ENCODE measurements at regions not wholly inside any gene's neighbourhood (a gene's known extent, or its start where the extent isn't known, plus 50 kb on each side); places are given as distances from the start of the nearest gene placed in this dataset.

- Histone ChIP-seq H3K4me1 (no peaks in the 10 kb centered on the region), H3K36me3 (no peaks in the 10 kb centered on the region), H3K4me3 (no peak overlapping the region), H3K27ac (no peak overlapping the region), H3K27me3 (replicated peaks in 1 of 7) (peaks cover 0 to 63% (median 11%) of the 10 kb centered on the region in 7 donors), H3K9me3 (no peaks in the 10 kb centered on the region)
- TF ChIP-seq POLR2A (IDR thresholded peaks at IDR 0.05) = no peak
- TF ChIP-seq CTCF (IDR thresholded peaks at IDR 0.05 in 8 of 11, conservative IDR thresholded peaks at IDR 0.05 in 3 of 11) = no peak
- TF ChIP-seq POLR2AphosphoS5 (IDR thresholded peaks at IDR 0.05) = no peak
- intact Hi-C loops (cut with DNase I; ENCODE audit: low total_unique reads) = no loop called here
- 83 to 95% (median 89%) methylated on average over 7 to 9 of the region's 9 CpGs for WGBS, 5 donors
- DNase-seq = no peak
These were observed 282.4 kb downstream of the NSG2 start for GRCh38 chr5:174327896-174328295.

DNA sequence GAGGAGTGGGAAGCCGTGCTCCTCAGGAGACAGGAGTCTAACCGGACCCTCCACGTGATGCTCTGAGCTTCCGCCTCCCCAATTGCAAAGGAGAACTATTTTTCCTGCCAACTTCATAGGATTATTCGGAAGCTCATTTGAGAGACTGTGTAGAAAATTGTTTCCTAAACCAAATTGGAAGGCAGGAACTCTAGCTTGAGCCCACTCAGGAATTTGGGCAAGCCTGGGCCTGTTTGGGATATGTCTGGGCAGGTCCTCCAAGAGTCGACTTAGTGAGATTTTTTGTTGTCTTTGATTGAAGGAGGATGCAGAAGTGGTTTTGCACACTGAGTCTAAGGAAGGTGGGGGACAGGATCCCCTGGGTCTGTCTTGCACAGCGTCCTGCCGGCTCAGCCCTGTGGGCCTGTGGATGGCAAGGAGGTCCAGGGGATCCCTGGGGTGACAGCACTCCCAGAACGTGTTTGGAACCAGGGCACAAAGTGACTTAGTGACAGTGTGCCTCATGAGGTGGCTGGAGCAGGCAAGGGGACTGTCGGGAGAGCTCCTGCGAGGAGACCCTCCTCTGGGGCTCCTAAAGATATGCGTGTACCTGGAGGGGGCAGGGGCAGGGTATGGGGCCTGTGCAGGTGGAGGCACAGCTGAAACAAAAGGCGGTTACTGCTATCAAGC, 283.3 kb downstream of the NSG2 start:
- intact Hi-C loops (cut with DNase I; ENCODE audit: low total_unique reads) = no loop called here
- no peak overlapping the region for H3K4me3 ChIP-seq
- TF ChIP-seq POLR2AphosphoS5 (IDR thresholded peaks at IDR 0.05) (no peak), CTCF (IDR thresholded peaks at IDR 0.05 in 8 of 11, conservative IDR thresholded peaks at IDR 0.05 in 3 of 11) (no peak), POLR2A (IDR thresholded peaks at IDR 0.05) (no peak)
- no peak for DNase-seq
- H3K4me1 ChIP-seq = no peaks in the 10 kb centered on the region
- no peak overlapping the region for H3K27ac ChIP-seq
- peaks cover 0 to 54% (median 11%) of the 10 kb centered on the region in 7 donors for H3K27me3 ChIP-seq (replicated peaks in 1 of 7)
- WGBS, 5 donors = 65 to 73% (median 65%) methylated on average over 13 of the region's 13 CpGs
- H3K9me3 ChIP-seq = no peaks in the 10 kb centered on the region
- no peaks in the 10 kb centered on the region for H3K36me3 ChIP-seq

DNA sequence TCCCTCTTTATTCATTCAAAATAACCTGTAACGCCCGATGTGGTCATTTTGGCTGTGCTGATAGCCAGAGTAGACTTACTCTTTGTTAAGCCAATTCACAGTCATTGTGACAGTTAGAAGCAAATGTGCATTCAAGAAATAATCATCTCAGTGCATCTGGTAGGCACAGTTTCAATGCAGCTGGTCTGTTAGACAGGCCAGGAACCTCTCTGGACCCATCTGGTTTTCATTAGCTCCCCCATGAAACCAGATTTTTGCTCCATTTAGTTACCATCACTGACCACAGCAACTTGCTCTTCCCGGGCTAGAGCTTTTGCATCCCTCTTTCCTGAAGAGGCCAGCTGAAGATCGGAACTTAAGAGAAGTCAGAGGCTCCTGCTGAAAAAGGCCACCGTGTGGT, 284.2 kb downstream of the NSG2 start:
- DNase-seq = no peak
- no peaks in the 10 kb centered on the region for H3K9me3 ChIP-seq
- no peak overlapping the region for H3K4me3 ChIP-seq
- H3K27me3 ChIP-seq (replicated peaks in 1 of 7) = peaks cover 0 to 50% (median 7%) of the 10 kb centered on the region in 7 donors
- 67 to 73% (median 67%) methylated on average over 5 of the region's 5 CpGs for WGBS, 5 donors
- intact Hi-C loops (cut with DNase I; ENCODE audit: low total_unique reads) = no loop called here
- TF ChIP-seq POLR2A (IDR thresholded peaks at IDR 0.05) (no peak), CTCF (IDR thresholded peaks at IDR 0.05 in 8 of 11, conservative IDR thresholded peaks at IDR 0.05 in 3 of 11) (no peak), POLR2AphosphoS5 (IDR thresholded peaks at IDR 0.05) (no peak)
- no peaks in the 10 kb centered on the region for H3K36me3 ChIP-seq
- H3K4me1 ChIP-seq = no peaks in the 10 kb centered on the region
- no peak overlapping the region for H3K27ac ChIP-seq

DNA sequence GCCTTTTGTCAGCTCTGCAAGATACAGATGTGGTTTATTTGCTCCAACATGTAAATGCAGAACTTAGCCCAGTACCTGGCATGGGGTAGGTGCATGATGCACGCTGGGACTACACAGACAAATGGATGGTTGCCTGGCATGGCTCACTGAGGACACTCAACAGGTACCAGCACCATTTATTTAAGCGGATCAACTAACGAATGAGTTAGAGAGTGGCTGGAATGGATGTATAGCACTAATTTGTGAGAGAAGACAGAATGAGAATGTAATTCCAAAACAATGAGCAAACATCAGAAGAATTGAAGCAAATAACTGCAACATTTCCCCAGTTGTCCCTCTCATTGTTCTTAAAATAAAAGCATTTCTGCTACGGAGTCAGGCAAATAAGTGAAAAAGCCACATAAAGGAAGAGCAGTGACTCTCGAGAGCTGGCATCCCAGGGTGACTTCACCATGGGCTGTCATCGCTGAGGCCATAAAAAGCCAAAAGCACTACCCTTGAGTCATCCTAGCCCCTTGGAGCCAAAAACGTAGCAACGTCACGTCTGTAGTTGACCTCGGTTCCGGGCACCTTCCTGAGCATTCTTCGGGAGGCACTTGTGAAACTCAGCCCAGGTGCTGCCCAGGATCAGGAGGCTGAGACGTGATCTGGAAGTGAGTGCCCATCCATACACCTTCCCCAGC, 290.3 kb downstream of the NSG2 start:
- Histone ChIP-seq H3K27ac (no peak overlapping the region), H3K9me3 (no peaks in the 10 kb centered on the region), H3K4me3 (no peak overlapping the region), H3K27me3 (replicated peaks in 1 of 7) (peaks cover 0 to 66% (median 13%) of the 10 kb centered on the region in 7 donors), H3K4me1 (no peaks in the 10 kb centered on the region), H3K36me3 (no peaks in the 10 kb centered on the region)
- WGBS, 5 donors = 76 to 84% (median 79%) methylated on average over 13 of the region's 13 CpGs
- intact Hi-C loops (cut with DNase I; ENCODE audit: low total_unique reads) = no loop called here
- TF ChIP-seq CTCF (IDR thresholded peaks at IDR 0.05 in 8 of 11, conservative IDR thresholded peaks at IDR 0.05 in 3 of 11) (no peak), POLR2A (IDR thresholded peaks at IDR 0.05) (no peak), POLR2AphosphoS5 (IDR thresholded peaks at IDR 0.05) (no peak)
- DNase-seq = no peak
